GM12878 (cell line): ENCODE measurements at regions not wholly inside any gene's neighbourhood (a gene's known extent, or its start where the extent isn't known, plus 50 kb on each side); places are given as distances from the start of the nearest gene placed in this dataset.

Experiments used
- ATAC-seq: fragments of 200-7000 bp; cut with Tn5 transposase; 3 replicates; pipeline ENCODE4 v1.9.1; 2020; ENCODE audit warnings: mild to moderate bottlenecking, moderate library complexity
- BruUV-seq: library from RNA; stranded (reverse); fragments of 400-500 nt; replicated peaks from 2 replicates; lab custom pipeline; 2021; lab: Mats Ljungman, UMichigan
- CTCF ChIA-PET: fragments of 300-600 bp; sonication (Branson Sonifier 250); formaldehyde crosslinking; extraction: SDS; loops from one replicate; lab custom pipeline; 2021; ENCODE audit warnings: inconsistent platforms; lab: Yijun Ruan, JAX
- POLR2A ChIA-PET: fragments of 350-600 bp; formaldehyde crosslinking; extraction: SDS; loops from one replicate; lab custom pipeline; 2021; ENCODE audit warnings: inconsistent platforms; lab: Charles Lee
- RAD21 ChIA-PET: fragments of 300-600 bp; sonication (Branson Sonifier 250); formaldehyde crosslinking; loops from one replicate; lab custom pipeline; 2023; ENCODE audit warnings: antibody characterized with exemption; ENCODE audit not compliant: unreplicated experiment; lab: Charles Lee
- SMC1A ChIA-PET: fragments of 300-600 bp; sonication (Branson Sonifier 250); formaldehyde crosslinking; loops from one replicate; lab custom pipeline; 2023; ENCODE audit not compliant: unreplicated experiment, uncharacterized antibody; lab: Charles Lee
- DNase-seq: peaks from one replicate; pipeline ENCODE4 v3.0.0-alpha.2; 2011; ENCODE audit warnings: low read depth, low spot score
- FAIRE-seq: peaks from 3 replicates; lab custom pipeline; 2011; peaks lifted over from hg19 to GRCh38; lab: Jason Lieb, UNC
- H2AFZ ChIP-seq: 2 replicates; pipeline ENCODE4 v1.6.0; 2011; ENCODE audit warnings: low read depth, low read length, control low read depth; ENCODE audit not compliant: control insufficient read depth
- H3K27ac ChIP-seq: 2 replicates; pipeline ENCODE4 v1.5.1; 2011; ENCODE audit warnings: control low read depth; ENCODE audit not compliant: control insufficient read depth, insufficient read depth
- H3K27me3 ChIP-seq, 2 experiments: replicated peaks in 1 of 2; 2 replicates each; pipeline versions ENCODE4 v1.6.0 to v1.6.1; 2011; ENCODE audit warnings: low read length in 1 of 2; ENCODE audit not compliant: control insufficient read depth in 2 of 2, insufficient read depth in 2 of 2
- H3K36me3 ChIP-seq, 2 experiments: 2 replicates each; pipeline ENCODE4 v1.5.1; 2011; ENCODE audit warnings: low read length in 1 of 2; ENCODE audit not compliant: control insufficient read depth in 2 of 2, insufficient read depth in 2 of 2
- H3K4me1 ChIP-seq: 2 replicates; pipeline ENCODE4 v1.6.1; 2011; ENCODE audit warnings: mild to moderate bottlenecking, low read length, moderate library complexity, mixed read lengths; ENCODE audit not compliant: control insufficient read depth, insufficient read depth
- H3K4me2 ChIP-seq: 2 replicates; pipeline ENCODE4 v1.6.0; 2011; ENCODE audit warnings: control low read depth; ENCODE audit not compliant: control insufficient read depth, insufficient read depth
- H3K4me3 ChIP-seq: fragments of 200-600 bp; sonication (generic); 2 replicates; pipeline ENCODE4 v1.5.1; 2016
- H3K79me2 ChIP-seq: 2 replicates; pipeline ENCODE4 v1.6.0; 2011; ENCODE audit warnings: low read length; ENCODE audit not compliant: control insufficient read depth, insufficient read depth
- H3K9ac ChIP-seq: 2 replicates; pipeline ENCODE4 v1.8.0; 2011; ENCODE audit warnings: low read length, control low read depth, mixed read lengths; ENCODE audit not compliant: control insufficient read depth, insufficient read depth
- H3K9me3 ChIP-seq: replicated peaks from 3 replicates; pipeline ENCODE4 v1.5.1; 2011; ENCODE audit warnings: mild to moderate bottlenecking, low read length; ENCODE audit not compliant: control insufficient read depth, insufficient read depth
- H4K20me1 ChIP-seq: 2 replicates; pipeline ENCODE4 v1.6.0; 2011; ENCODE audit not compliant: control insufficient read depth, insufficient read depth
- CEBPZ ChIP-seq: fragments of 150-350 bp; IDR thresholded peaks from 2 replicates; pipeline ENCODE4 v1.6.1; 2016; ENCODE audit warnings: low read depth, low read length
- EGR1 ChIP-seq, 2 experiments: IDR thresholded peaks; 1 replicate in 1 of 2; 2 replicates in 1 of 2; pipeline ENCODE4 v1.6.1; 2011 to 2012; ENCODE audit warnings: low read depth in 2 of 2, low read length in 2 of 2, borderline replicate concordance in 1 of 2, mild to moderate bottlenecking in 1 of 2, moderate library complexity in 1 of 2
- FOXK2 ChIP-seq: fragments of 450-650 bp; IDR thresholded peaks from 2 replicates; pipeline ENCODE4 v1.6.1; 2017; ENCODE audit warnings: mild to moderate bottlenecking, moderate library complexity
- GATAD2B ChIP-seq: fragments of 450-650 bp; conservative IDR thresholded peaks from 2 replicates; pipeline ENCODE4 v1.6.1; 2017; ENCODE audit warnings: low read depth, mild to moderate bottlenecking, moderate library complexity
- JUNB ChIP-seq: IDR thresholded peaks from 2 replicates; pipeline ENCODE4 v1.6.1; 2016; ENCODE audit warnings: antibody characterized with exemption, mild to moderate bottlenecking
- MLLT1 ChIP-seq: fragments of 450-650 bp; IDR thresholded peaks from 2 replicates; pipeline ENCODE4 v1.6.1; 2016; ENCODE audit warnings: mild to moderate bottlenecking
- NBN ChIP-seq: fragments of 450-650 bp; IDR thresholded peaks from 2 replicates; pipeline ENCODE4 v1.6.1; 2016
- POU2F2 ChIP-seq: IDR thresholded peaks from 3 replicates; pipeline ENCODE4 v1.6.1; 2011; ENCODE audit warnings: low read depth, mild to moderate bottlenecking, low read length, borderline replicate concordance
- USF2 ChIP-seq: IDR thresholded peaks from 2 replicates; pipeline ENCODE4 v1.6.1; 2011; ENCODE audit warnings: low read depth, low read length, improper control_type of control experiment, borderline replicate concordance
- WGBS: methylation state at CpG from one replicate; pipeline ENCODE4 v1.1.6; 2016; ENCODE audit warnings: low lambda C conversion rate; ENCODE audit not compliant: insufficient replicate concordance, insufficient coverage; ENCODE audit errors: missing lambda C conversion rate; 5-methylcytosine and 5-hydroxymethylcytosine counted together
- in situ Hi-C: fragments of 300-500 bp; cut with MboI; formaldehyde crosslinking; loops from 9 replicates; pipeline ENCODE4 v1.14.3; 2018; ENCODE audit warnings: mixed read lengths
- intact Hi-C: fragments of 100-400 bp; cut with micrococcal nuclease; formaldehyde crosslinking; loops from one replicate; pipeline ENCODE4 v1.14.2; 2022; ENCODE audit not compliant: unreplicated experiment

DNA sequence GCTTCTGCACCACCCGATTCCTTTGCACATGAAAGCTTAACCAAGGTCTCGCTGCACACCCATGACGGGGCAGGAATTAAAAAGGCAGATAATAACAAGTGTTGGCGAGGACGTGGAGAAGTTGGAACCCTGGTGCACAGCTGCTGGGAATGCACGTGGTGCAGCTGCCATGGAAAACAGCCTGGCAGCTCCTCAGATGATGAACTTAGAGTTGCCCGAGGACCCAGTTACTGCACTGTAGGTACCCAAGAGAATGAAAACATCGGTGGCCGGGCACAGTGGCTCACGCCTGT, 211.6 kb upstream of the CIBAR2 start:
- H3K4me2 ChIP-seq: no peak overlapping the region
- TF ChIP-seq USF2 (no peak), GATAD2B (no peak), POU2F2 (no peak), MLLT1 (no peak), NBN (no peak)
- BruUV-seq: no TSS peak
- no peak overlapping the region for H3K9ac ChIP-seq
- no peaks in the 10 kb centered on the region for H3K4me1 ChIP-seq
- ATAC-seq (no peak), DNase-seq (no peak), FAIRE-seq (no peak)
- CTCF ChIA-PET: no interaction called here
- SMC1A ChIA-PET: no interaction called here
- 64% methylated on average over 10 of the region's 10 CpGs for WGBS
- in situ Hi-C loops (no loop called here), intact Hi-C loops (no loop called here)
- no peaks in the 10 kb centered on the region for H4K20me1 ChIP-seq
- no peak overlapping the region for H3K4me3 ChIP-seq
- no peak overlapping the region for H2AFZ ChIP-seq
- no peaks in the 10 kb centered on the region for H3K79me2 ChIP-seq
- no peaks in the 10 kb centered on the region; the same call in 2 of the 3 replicates for H3K9me3 ChIP-seq
- H3K27ac ChIP-seq: no peak overlapping the region
- POLR2A ChIA-PET: no interaction called here
- no peaks in the 10 kb centered on the region for H3K36me3 ChIP-seq
- RAD21 ChIA-PET: no interaction called here
- H3K27me3 ChIP-seq: peaks cover 0 to 4% of the 10 kb centered on the region in 2 experiments; a peak in 2 of 4 replicates

GRCh38 chr16:85324488-85324887, 212.2 kb upstream of the CIBAR2 start:
- SMC1A ChIA-PET: no interaction called here
- TF ChIP-seq JUNB (no peak), CEBPZ (no peak), EGR1 (IDR thresholded peaks at IDR 0.05; ENCODE audit: borderline replicate concordance in 1 of 2, low read depth in 2 of 2, low read length in 2 of 2) (no peak), FOXK2 (no peak)

More at GRCh38 chr16:85324488-85324887, 212.2 kb upstream of the CIBAR2 start:
- Histone ChIP-seq H2AFZ (no peak overlapping the region), H3K79me2 (no peaks in the 10 kb centered on the region), H3K9ac (no peak overlapping the region), H3K4me3 (no peak overlapping the region), H4K20me1 (no peaks in the 10 kb centered on the region), H3K27ac (no peak overlapping the region), H3K36me3 (no peaks in the 10 kb centered on the region), H3K4me2 (no peak overlapping the region), H3K9me3 (no peaks in the 10 kb centered on the region; the same call in 2 of the 3 replicates), H3K27me3 (peaks cover 0 to 4% of the 10 kb centered on the region in 2 experiments; a peak in 2 of 4 replicates), H3K4me1 (no peaks in the 10 kb centered on the region)
- RAD21 ChIA-PET: no interaction called here
- no TSS peak for BruUV-seq
- intact Hi-C loops: no loop called here
- FAIRE-seq (no peak), DNase-seq (no peak), ATAC-seq (no peak)
- POLR2A ChIA-PET: interaction anchor here (0.7 kb wide), 1 partner anchor 150 kb away, joined by 4 read pairs; no protein-coding TSS in a partner anchor
- WGBS: 62% methylated on average over 11 of the region's 13 CpGs
- in situ Hi-C loops: no loop called here
- CTCF ChIA-PET: interaction anchor here (1.1 kb wide), 1 partner anchor 17 kb away, joined by 3 read pairs; no protein-coding TSS in a partner anchor
